PC-9 (cell line): ENCODE measurements at regions not wholly inside any gene's neighbourhood (a gene's known extent, or its start where the extent isn't known, plus 50 kb on each side); places are given as distances from the start of the nearest gene placed in this dataset.
A peak's percentile ranks its signal among the peaks of the same experiment; 100 is the strongest.
"Not testable (repeated sequence)": the region's sequence is repeated elsewhere in the genome, so short reads cannot be mapped to it uniquely, and the experiment has no call there.

Experiments
- BruUV-seq: library from RNA; stranded (reverse); fragments of 400-500 nt; replicated peaks from 2 replicates; lab custom pipeline; 2021; lab: Mats Ljungman, UMichigan
- CTCF ChIA-PET: fragments of 300-600 bp; sonication (Branson Sonifier 250); formaldehyde crosslinking; loops from one replicate; lab custom pipeline; 2022; ENCODE audit warnings: antibody characterized with exemption; lab: Charles Lee
- POLR2A ChIA-PET: fragments of 300-600 bp; sonication (Branson Sonifier 250); formaldehyde crosslinking; loops from one replicate; lab custom pipeline; 2022; ENCODE audit warnings: antibody characterized with exemption; ENCODE audit not compliant: unreplicated experiment; lab: Charles Lee
- DNase-seq, 2 experiments: peaks; one replicate each; pipeline versions ENCODE4 v3.0.0 to v3.0.0-alpha.2; 2015 to 2022; ENCODE audit warnings: mixed read lengths in 1 of 2
- H2AFZ ChIP-seq: fragments of 200-600 bp; sonication (generic); 2 replicates; pipeline ENCODE4 v1.8.1; 2017; ENCODE audit warnings: antibody characterized with exemption
- H3F3A ChIP-seq: fragments of 200-600 bp; sonication (generic); 2 replicates; pipeline ENCODE4 v1.8.1; 2017; ENCODE audit warnings: antibody characterized with exemption, mild to moderate bottlenecking, low read depth; ENCODE audit not compliant: insufficient read depth
- H3K27ac ChIP-seq: fragments of 200-600 bp; sonication (generic); 2 replicates; pipeline ENCODE4 v1.6.1; 2016; ENCODE audit warnings: mixed run types
- H3K27me3 ChIP-seq: fragments of 200-600 bp; sonication (generic); 2 replicates; pipeline ENCODE4 v1.6.1; 2016; ENCODE audit warnings: low read depth, mixed run types; ENCODE audit not compliant: insufficient read depth
- H3K36me3 ChIP-seq: fragments of 200-600 bp; sonication (generic); 2 replicates; pipeline ENCODE4 v1.6.1; 2016; ENCODE audit warnings: low read depth, mixed run types
- H3K4me1 ChIP-seq: fragments of 200-600 bp; sonication (generic); replicated peaks from 2 replicates; pipeline ENCODE4 v1.6.1; 2016; ENCODE audit warnings: mixed run types; ENCODE audit not compliant: insufficient read depth
- H3K4me2 ChIP-seq: fragments of 200-600 bp; sonication (generic); 2 replicates; pipeline ENCODE4 v1.6.1; 2017; ENCODE audit warnings: mixed run types
- H3K4me3 ChIP-seq: fragments of 200-600 bp; sonication (generic); 2 replicates; pipeline ENCODE4 v1.6.1; 2016; ENCODE audit warnings: mixed run types
- H3K79me2 ChIP-seq: fragments of 200-600 bp; sonication (generic); 2 replicates; pipeline ENCODE4 v1.6.1; 2017; ENCODE audit warnings: low read depth, mixed run types
- H3K9me2 ChIP-seq: fragments of 200-600 bp; sonication (generic); 2 replicates; pipeline ENCODE4 v1.8.1; 2017; ENCODE audit warnings: mild to moderate bottlenecking; ENCODE audit not compliant: insufficient read depth
- H3K9me3 ChIP-seq: fragments of 200-600 bp; sonication (generic); 2 replicates; pipeline ENCODE4 v1.8.1; 2016; ENCODE audit warnings: low read depth; ENCODE audit not compliant: insufficient read depth
- H4K20me1 ChIP-seq: fragments of 200-600 bp; sonication (generic); 2 replicates; pipeline ENCODE4 v1.8.1; 2017; ENCODE audit not compliant: insufficient read depth
- CTCF ChIP-seq: fragments of 200-600 bp; sonication (generic); conservative IDR thresholded peaks from 2 replicates; pipeline ENCODE4 v1.6.1; 2017; ENCODE audit warnings: mixed run types, antibody characterized with exemption, mild to moderate bottlenecking, moderate library complexity
- EZH2 ChIP-seq: fragments of 200-600 bp; sonication (generic); IDR thresholded peaks from 2 replicates; pipeline ENCODE4 v1.8.0; 2017; ENCODE audit warnings: antibody characterized with exemption, low read depth
- intact Hi-C: fragments of 100-400 bp; cut with micrococcal nuclease; formaldehyde crosslinking; loops from one replicate; pipeline ENCODE4 v1.10.0; 2022; ENCODE audit not compliant: unreplicated experiment

- POLR2A ChIA-PET = interaction anchor here (0.6 kb wide), 1 partner anchor 10 kb away, joined by 3 read pairs; no protein-coding TSS in a partner anchor
- H3K4me3 ChIP-seq = no peak overlapping the region
- no peak overlapping the region for H3K27ac ChIP-seq
- TF ChIP-seq CTCF = no peak
- no peak for TF ChIP-seq EZH2
- no peaks in the 10 kb centered on the region for H3K36me3 ChIP-seq
- no TSS peak for BruUV-seq
- no peaks in the 10 kb centered on the region for H4K20me1 ChIP-seq
- no peaks in the 10 kb centered on the region for H3K4me1 ChIP-seq
- no peak for DNase-seq
- no peak overlapping the region for H3K4me2 ChIP-seq
- no peaks in the 10 kb centered on the region for H3K79me2 ChIP-seq
- H3K27me3 ChIP-seq = no peaks in the 10 kb centered on the region
- no peak overlapping the region for H2AFZ ChIP-seq
- H3K9me2 ChIP-seq = no peaks in the 10 kb centered on the region; the same call in 1 of the 2 replicates
- CTCF ChIA-PET = no interaction called here
- H3F3A ChIP-seq = no peaks in the 10 kb centered on the region
- no peaks in the 10 kb centered on the region for H3K9me3 ChIP-seq
- intact Hi-C loops = no loop called here
Observed at GRCh38 chr2:215787025-215787424, 226.3 kb downstream of the MREG start.

- Histone ChIP-seq H3K4me2 (no peak overlapping the region), H4K20me1 (no peaks in the 10 kb centered on the region), H3K27me3 (no peaks in the 10 kb centered on the region), H3F3A (no peaks in the 10 kb centered on the region), H3K9me2 (no peaks in the 10 kb centered on the region; the same call in 1 of the 2 replicates), H3K36me3 (no peaks in the 10 kb centered on the region), H2AFZ (peak overlapping the region; percentile 31; the same call in 1 of the 2 replicates), H3K27ac (no peak overlapping the region), H3K4me3 (no peak overlapping the region), H3K9me3 (no peaks in the 10 kb centered on the region), H3K4me1 (no peaks in the 10 kb centered on the region), H3K79me2 (no peaks in the 10 kb centered on the region)
- POLR2A ChIA-PET = no interaction called here
- DNase-seq = no peak
- no TSS peak for BruUV-seq
- intact Hi-C loops = no loop called here
- no peak for TF ChIP-seq CTCF
- TF ChIP-seq EZH2 = no peak
- CTCF ChIA-PET = no interaction called here
Observed at GRCh38 chr2:215784371-215784783, 229.0 kb downstream of the MREG start.

- H3F3A ChIP-seq, H3K9me3 ChIP-seq, H3K9me2 ChIP-seq, POLR2A ChIA-PET, DNase-seq, H3K27me3 ChIP-seq, H3K27ac ChIP-seq, intact Hi-C loops, H3K4me2 ChIP-seq, H3K4me3 ChIP-seq, H3K36me3 ChIP-seq, H2AFZ ChIP-seq, H4K20me1 ChIP-seq, BruUV-seq, H3K79me2 ChIP-seq, H3K4me1 ChIP-seq: not testable (repeated sequence)
- CTCF ChIA-PET = interaction anchor here (1.0 kb wide), 1 partner anchor 43 kb away, joined by 4 read pairs; no protein-coding TSS in a partner anchor
Observed at GRCh38 chr2:215783640-215784039, 229.7 kb downstream of the MREG start.

- no peaks in the 10 kb centered on the region for H3K9me3 ChIP-seq
- H3K27ac ChIP-seq = no peak overlapping the region
- no peaks in the 10 kb centered on the region for H3K79me2 ChIP-seq
- TF ChIP-seq EZH2 = no peak
- TF ChIP-seq CTCF = no peak
- no peaks in the 10 kb centered on the region for H3K36me3 ChIP-seq
- no TSS peak for BruUV-seq
- POLR2A ChIA-PET = no interaction called here
- DNase-seq = no peak
- H3K9me2 ChIP-seq = no peaks in the 10 kb centered on the region
- H4K20me1 ChIP-seq = no peaks in the 10 kb centered on the region
- no peaks in the 10 kb centered on the region for H3K27me3 ChIP-seq
- intact Hi-C loops = no loop called here
- CTCF ChIA-PET = interaction anchor here (1.0 kb wide), 1 partner anchor 43 kb away, joined by 4 read pairs; no protein-coding TSS in a partner anchor
- no peak overlapping the region for H3K4me2 ChIP-seq
- H3K4me3 ChIP-seq = no peak overlapping the region
- no peak overlapping the region for H2AFZ ChIP-seq
- H3F3A ChIP-seq = no peaks in the 10 kb centered on the region
- no peaks in the 10 kb centered on the region for H3K4me1 ChIP-seq
Observed at GRCh38 chr2:215782965-215783364, 230.4 kb downstream of the MREG start.
